ENCODE measurements at regions not wholly inside any gene's neighbourhood (a gene's known extent, or its start where the extent isn't known, plus 50 kb on each side); places are given as distances from the start of the nearest gene placed in this dataset.

DNA sequence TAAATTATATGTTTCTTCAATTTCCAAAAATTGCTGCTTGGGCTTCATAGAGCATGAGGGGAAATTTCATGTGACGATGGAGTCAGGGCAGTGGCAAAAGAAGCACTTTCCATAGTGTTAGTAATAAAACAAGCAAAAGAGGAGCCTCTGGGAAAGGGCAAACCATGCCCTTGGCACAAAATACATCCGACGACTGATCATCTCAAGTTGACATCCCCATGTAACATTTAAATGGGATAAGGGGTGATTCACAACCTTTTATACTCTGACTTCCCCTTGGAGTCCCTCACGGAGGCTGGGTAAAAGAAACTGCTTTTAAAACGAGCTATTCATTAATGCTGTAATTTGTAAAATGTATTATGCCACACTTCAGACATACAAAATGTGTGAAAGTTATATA is 161.4 kb upstream of the DMRT1 start:
- H4K20me1 ChIP-seq (ENCODE audit: insufficient read depth, low read length), result no peaks in the 10 kb centered on the region
- ChIA-PET CTCF (ENCODE audit: unreplicated experiment) (no interaction called here), POLR2A (no interaction called here)
- H3K79me2 ChIP-seq (ENCODE audit: insufficient read depth, low read depth, low read length), result no peaks in the 10 kb centered on the region; the same call in 1 of the 2 replicates
- intact Hi-C loops (cut with micrococcal nuclease; ENCODE audit: unreplicated experiment), result no loop called here
- no peaks in the 10 kb centered on the region for H3K4me1 ChIP-seq (ENCODE audit: insufficient read depth, low read length, poor library complexity, severe bottlenecking)
- no peak for TF ChIP-seq EZH2phosphoT487 (IDR thresholded peaks at IDR 0.05; ENCODE audit: borderline replicate concordance, low read depth, low read length)
- TF ChIP-seq, protein P1, sequence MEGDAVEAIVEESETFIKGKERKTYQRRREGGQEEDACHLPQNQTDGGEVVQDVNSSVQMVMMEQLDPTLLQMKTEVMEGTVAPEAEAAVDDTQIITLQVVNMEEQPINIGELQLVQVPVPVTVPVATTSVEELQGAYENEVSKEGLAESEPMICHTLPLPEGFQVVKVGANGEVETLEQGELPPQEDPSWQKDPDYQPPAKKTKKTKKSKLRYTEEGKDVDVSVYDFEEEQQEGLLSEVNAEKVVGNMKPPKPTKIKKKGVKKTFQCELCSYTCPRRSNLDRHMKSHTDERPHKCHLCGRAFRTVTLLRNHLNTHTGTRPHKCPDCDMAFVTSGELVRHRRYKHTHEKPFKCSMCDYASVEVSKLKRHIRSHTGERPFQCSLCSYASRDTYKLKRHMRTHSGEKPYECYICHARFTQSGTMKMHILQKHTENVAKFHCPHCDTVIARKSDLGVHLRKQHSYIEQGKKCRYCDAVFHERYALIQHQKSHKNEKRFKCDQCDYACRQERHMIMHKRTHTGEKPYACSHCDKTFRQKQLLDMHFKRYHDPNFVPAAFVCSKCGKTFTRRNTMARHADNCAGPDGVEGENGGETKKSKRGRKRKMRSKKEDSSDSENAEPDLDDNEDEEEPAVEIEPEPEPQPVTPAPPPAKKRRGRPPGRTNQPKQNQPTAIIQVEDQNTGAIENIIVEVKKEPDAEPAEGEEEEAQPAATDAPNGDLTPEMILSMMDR (conservative IDR thresholded peaks at IDR 0.05; ENCODE audit: low read length), result no peak
- no peaks in the 10 kb centered on the region for H3K9me3 ChIP-seq (ENCODE audit: low read length)
- no peak overlapping the region for H3K4me3 ChIP-seq (ENCODE audit: low read depth, low read length, poor library complexity, severe bottlenecking)
- H3K36me3 ChIP-seq (ENCODE audit: insufficient read depth, low read length), result peaks cover 41% of the 10 kb centered on the region
- no peak for DNase-seq (ENCODE audit: low spot score)
- H3K4me2 ChIP-seq (ENCODE audit: low read length), result no peak overlapping the region
- no peak overlapping the region for H3K27ac ChIP-seq (ENCODE audit: low read depth, low read length, poor library complexity, severe bottlenecking)
- no peaks in the 10 kb centered on the region for H3K9me2 ChIP-seq (ENCODE audit: insufficient read depth, low read length)
- BruUV-seq (replicated peaks), result no TSS peak
- H2AFZ ChIP-seq (ENCODE audit: low read length), result no peak overlapping the region

DNA sequence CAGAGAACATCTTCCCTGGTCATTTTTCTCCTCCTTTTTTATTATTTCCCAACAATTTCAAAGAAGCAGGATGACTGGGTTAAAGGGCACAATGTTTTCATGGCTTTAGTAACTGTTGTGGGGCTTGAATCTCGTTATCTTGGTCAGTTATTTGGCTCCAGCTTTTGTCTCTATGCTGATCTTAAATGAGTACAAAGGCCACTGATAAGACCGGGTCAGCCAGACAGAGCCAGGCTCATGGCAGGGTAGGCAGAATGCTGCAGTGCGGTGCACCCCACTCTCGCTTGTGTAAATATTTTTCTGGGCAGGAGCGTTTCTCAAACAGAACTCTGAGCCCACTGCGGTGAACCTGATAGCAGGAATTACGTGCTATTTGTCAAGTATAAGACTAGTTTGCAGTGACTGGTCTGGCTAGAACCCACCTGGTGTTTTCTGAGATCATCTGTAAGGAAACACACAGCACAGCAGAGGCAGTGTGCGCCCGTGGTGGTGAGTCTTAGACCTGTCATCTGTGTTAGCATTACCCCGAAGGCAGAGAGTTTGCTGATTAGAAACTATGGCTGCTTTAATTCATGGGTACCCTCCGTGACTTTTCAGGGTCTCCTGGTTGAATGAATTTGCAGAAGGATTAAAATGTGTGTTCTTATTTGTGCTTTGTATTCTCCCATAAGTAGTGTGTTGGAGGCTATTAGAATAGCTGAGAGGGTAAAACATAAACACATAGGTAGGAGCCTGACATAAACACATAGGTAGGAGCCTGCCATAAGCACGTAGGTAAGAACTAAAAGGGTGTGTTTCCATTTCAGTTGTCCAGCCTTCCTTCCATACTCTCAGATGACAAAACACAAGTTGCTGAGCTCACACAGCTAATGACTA is 158.6 kb upstream of the DMRT1 start:
- no TSS peak for BruUV-seq (replicated peaks)
- Histone ChIP-seq H3K9me2 (ENCODE audit: insufficient read depth, low read length) (no peaks in the 10 kb centered on the region), H3K4me3 (ENCODE audit: low read depth, low read length, poor library complexity, severe bottlenecking) (no peak overlapping the region), H3K4me1 (ENCODE audit: insufficient read depth, low read length, poor library complexity, severe bottlenecking) (peaks cover 2% of the 10 kb centered on the region), H3K4me2 (ENCODE audit: low read length) (no peak overlapping the region), H3K36me3 (ENCODE audit: insufficient read depth, low read length) (peaks cover 36% of the 10 kb centered on the region), H2AFZ (ENCODE audit: low read length) (no peak overlapping the region), H3K79me2 (ENCODE audit: insufficient read depth, low read depth, low read length) (no peaks in the 10 kb centered on the region), H4K20me1 (ENCODE audit: insufficient read depth, low read length) (no peaks in the 10 kb centered on the region), H3K27ac (ENCODE audit: low read depth, low read length, poor library complexity, severe bottlenecking) (no peak overlapping the region), H3K9me3 (ENCODE audit: low read length) (no peaks in the 10 kb centered on the region)
- no peak for TF ChIP-seq EZH2phosphoT487 (IDR thresholded peaks at IDR 0.05; ENCODE audit: borderline replicate concordance, low read depth, low read length)
- TF ChIP-seq, protein P1 (conservative IDR thresholded peaks at IDR 0.05; ENCODE audit: low read length), result no peak
- intact Hi-C loops (cut with micrococcal nuclease; ENCODE audit: unreplicated experiment), result no loop called here
- CTCF ChIA-PET (ENCODE audit: unreplicated experiment), result interaction anchor here (0.6 kb wide), 1 partner anchor 30 kb away, joined by 3 read pairs; no protein-coding TSS in a partner anchor
- DNase-seq (ENCODE audit: low spot score), result no peak
- POLR2A ChIA-PET, result interaction anchor here (0.6 to 1.3 kb wide), 3 partner anchors 10 to 466 kb away, joined by 3 to 5 read pairs (median 4); no protein-coding TSS in a partner anchor

DNA sequence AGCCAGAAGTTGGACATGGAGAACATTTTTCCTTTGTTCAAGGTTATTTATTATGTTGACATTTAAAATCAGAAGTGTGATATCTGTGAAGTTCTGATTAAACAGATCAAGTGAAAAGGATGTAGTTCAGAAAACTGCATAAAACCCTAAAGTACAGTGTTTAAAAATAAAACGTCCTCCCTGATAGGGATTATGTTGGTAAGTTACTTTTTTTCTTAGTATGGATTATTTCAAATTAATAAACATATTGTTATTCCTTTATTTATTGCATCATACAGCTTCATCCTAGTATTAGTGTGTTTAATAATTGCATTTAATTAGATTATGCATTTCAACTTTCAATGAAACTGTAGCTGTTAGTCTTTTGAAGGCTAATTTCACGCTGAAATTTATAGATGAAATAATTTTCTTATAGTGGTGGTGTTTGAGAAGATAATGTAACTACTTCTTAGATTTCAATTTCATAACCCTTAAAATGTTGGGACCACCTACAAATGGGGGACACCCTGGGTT is 157.9 kb upstream of the DMRT1 start:
- Histone ChIP-seq H3K9me2 (ENCODE audit: insufficient read depth, low read length) (no peaks in the 10 kb centered on the region), H2AFZ (ENCODE audit: low read length) (no peak overlapping the region), H3K9me3 (ENCODE audit: low read length) (no peaks in the 10 kb centered on the region), H3K79me2 (ENCODE audit: insufficient read depth, low read depth, low read length) (no peaks in the 10 kb centered on the region), H3K36me3 (ENCODE audit: insufficient read depth, low read length) (peaks cover 29% of the 10 kb centered on the region), H3K27ac (ENCODE audit: low read depth, low read length, poor library complexity, severe bottlenecking) (no peak overlapping the region), H3K4me1 (ENCODE audit: insufficient read depth, low read length, poor library complexity, severe bottlenecking) (peaks cover 9% of the 10 kb centered on the region), H3K4me2 (ENCODE audit: low read length) (no peak overlapping the region), H4K20me1 (ENCODE audit: insufficient read depth, low read length) (no peaks in the 10 kb centered on the region), H3K4me3 (ENCODE audit: low read depth, low read length, poor library complexity, severe bottlenecking) (no peak overlapping the region)
- TF ChIP-seq EZH2phosphoT487 (IDR thresholded peaks at IDR 0.05; ENCODE audit: borderline replicate concordance, low read depth, low read length), result no peak
- TF ChIP-seq, protein P1 (conservative IDR thresholded peaks at IDR 0.05; ENCODE audit: low read length), result no peak
- DNase-seq (ENCODE audit: low spot score), result no peak
- BruUV-seq (replicated peaks), result no TSS peak
- intact Hi-C loops (cut with micrococcal nuclease; ENCODE audit: unreplicated experiment), result no loop called here
- ChIA-PET CTCF (ENCODE audit: unreplicated experiment) (interaction anchor here (0.6 kb wide), 1 partner anchor 29 kb away, joined by 3 read pairs; no protein-coding TSS in a partner anchor), POLR2A (interaction anchor here (0.6 to 1.4 kb wide), 4 partner anchors 11 to 467 kb away, joined by 3 to 5 read pairs (median 4); no protein-coding TSS in a partner anchor)

Data from OCI-LY7 (cell line).